Thyroid gland (tissue), 4 donors: ENCODE measurements at regions not wholly inside any gene's neighbourhood (a gene's known extent, or its start where the extent isn't known, plus 50 kb on each side); places are given as distances from the start of the nearest gene placed in this dataset.

Experiments
- POLR2A ChIP-seq, 2 donors: fragments of 450-650 bp; IDR thresholded peaks; one replicate each; pipeline ENCODE4 v1.6.1; 2017; ENCODE audit warnings: antibody characterized with exemption in 2 of 2, mild to moderate bottlenecking in 2 of 2, moderate library complexity in 1 of 2
- TF ChIP-seq, protein P1 (sequence below), 6 experiments: fragments of 200-600 bp in 3 of 6; fragments of 450-650 bp in 3 of 6; sonication (generic) in 3 of 6; IDR thresholded peaks; one replicate each; pipeline ENCODE4 v1.5.1; 2016 to 2019; ENCODE audit warnings: antibody characterized with exemption in 6 of 6, mild to moderate bottlenecking in 2 of 6, inconsistent platforms in 1 of 6, moderate library complexity in 1 of 6

DNA sequence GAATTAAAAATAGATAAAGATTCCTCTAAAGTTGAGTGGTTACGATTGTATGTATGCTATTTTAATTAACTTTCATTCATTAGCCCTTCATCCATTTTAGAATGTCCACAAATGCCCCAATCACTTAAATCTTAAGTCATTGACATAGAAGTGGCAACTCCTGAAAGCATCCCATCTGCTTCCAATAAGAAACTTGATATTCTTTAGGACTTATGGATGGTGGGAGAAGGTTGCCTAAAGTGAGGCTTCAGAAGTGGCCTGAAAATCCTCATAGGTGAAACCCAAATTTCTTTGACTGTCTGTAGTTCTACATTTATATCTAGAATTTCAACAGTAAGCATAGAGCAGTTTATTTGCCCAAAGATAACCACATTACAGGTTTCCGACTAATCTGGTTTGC lies 161.7 kb upstream of the HMGA2 start:
- TF ChIP-seq, protein P1, sequence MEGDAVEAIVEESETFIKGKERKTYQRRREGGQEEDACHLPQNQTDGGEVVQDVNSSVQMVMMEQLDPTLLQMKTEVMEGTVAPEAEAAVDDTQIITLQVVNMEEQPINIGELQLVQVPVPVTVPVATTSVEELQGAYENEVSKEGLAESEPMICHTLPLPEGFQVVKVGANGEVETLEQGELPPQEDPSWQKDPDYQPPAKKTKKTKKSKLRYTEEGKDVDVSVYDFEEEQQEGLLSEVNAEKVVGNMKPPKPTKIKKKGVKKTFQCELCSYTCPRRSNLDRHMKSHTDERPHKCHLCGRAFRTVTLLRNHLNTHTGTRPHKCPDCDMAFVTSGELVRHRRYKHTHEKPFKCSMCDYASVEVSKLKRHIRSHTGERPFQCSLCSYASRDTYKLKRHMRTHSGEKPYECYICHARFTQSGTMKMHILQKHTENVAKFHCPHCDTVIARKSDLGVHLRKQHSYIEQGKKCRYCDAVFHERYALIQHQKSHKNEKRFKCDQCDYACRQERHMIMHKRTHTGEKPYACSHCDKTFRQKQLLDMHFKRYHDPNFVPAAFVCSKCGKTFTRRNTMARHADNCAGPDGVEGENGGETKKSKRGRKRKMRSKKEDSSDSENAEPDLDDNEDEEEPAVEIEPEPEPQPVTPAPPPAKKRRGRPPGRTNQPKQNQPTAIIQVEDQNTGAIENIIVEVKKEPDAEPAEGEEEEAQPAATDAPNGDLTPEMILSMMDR (IDR thresholded peaks at IDR 0.05): no peak
- no peak for TF ChIP-seq POLR2A (IDR thresholded peaks at IDR 0.05)
